WTC11 (cell line): ENCODE measurements at regions not wholly inside any gene's neighbourhood (a gene's known extent, or its start where the extent isn't known, plus 50 kb on each side); places are given as distances from the start of the nearest gene placed in this dataset.

Experiments
- AFF4 ChIP-seq: sonication (generic); formaldehyde crosslinking; IDR thresholded peaks from 2 replicates; pipeline ENCODE4 v1.8.1; 2023; ENCODE audit warnings: mild to moderate bottlenecking, missing genetic modification reagents, borderline replicate concordance
- ATF3 ChIP-seq: sonication (generic); formaldehyde crosslinking; conservative IDR thresholded peaks from 2 replicates; pipeline ENCODE4 v1.8.1; 2022; ENCODE audit warnings: mild to moderate bottlenecking, missing genetic modification reagents
- CTCF ChIP-seq: fragments of 200-600 bp; IDR thresholded peaks from 2 replicates; pipeline ENCODE4 v1.8.0; 2022; ENCODE audit warnings: antibody characterized with exemption
- HMGXB4 ChIP-seq: sonication (generic); formaldehyde crosslinking; IDR thresholded peaks from 2 replicates; pipeline ENCODE4 v1.8.1; 2023; ENCODE audit warnings: mild to moderate bottlenecking, moderate library complexity, missing genetic modification reagents
- IRF2 ChIP-seq: sonication (generic); formaldehyde crosslinking; IDR thresholded peaks from 2 replicates; pipeline ENCODE4 v1.8.0; 2022; ENCODE audit warnings: low read depth, missing genetic modification reagents, borderline replicate concordance
- MAX ChIP-seq: sonication (generic); formaldehyde crosslinking; IDR thresholded peaks from 2 replicates; pipeline ENCODE4 v1.8.0; 2022; ENCODE audit warnings: mild to moderate bottlenecking, missing genetic modification reagents
- TEAD4 ChIP-seq: sonication (generic); formaldehyde crosslinking; IDR thresholded peaks from 2 replicates; pipeline ENCODE4 v1.8.0; 2022; ENCODE audit warnings: mild to moderate bottlenecking, missing genetic modification reagents
- USF1 ChIP-seq: sonication (generic); formaldehyde crosslinking; IDR thresholded peaks from 2 replicates; pipeline ENCODE4 v1.8.0; 2022; ENCODE audit warnings: mild to moderate bottlenecking, missing genetic modification reagents
- USF2 ChIP-seq: sonication (generic); formaldehyde crosslinking; IDR thresholded peaks from 2 replicates; pipeline ENCODE4 v1.8.1; 2023; ENCODE audit warnings: mild to moderate bottlenecking, missing genetic modification reagents, moderate library complexity
- ZNF416 ChIP-seq: fragments of 250-450 bp; sonication (Bioruptor Pico); IDR thresholded peaks from 2 replicates; pipeline ENCODE4 v1.9.0; 2021; ENCODE audit warnings: mild to moderate bottlenecking, inconsistent platforms

GRCh38 chr9:14479163-14479560 lies 165.2 kb upstream of the NFIB start:
- TF ChIP-seq AFF4 (CRISPR knock-in tag) = no peak
- no peak for TF ChIP-seq ATF3 (CRISPR knock-in tag)
- TF ChIP-seq IRF2 (CRISPR knock-in tag) = no peak
- TF ChIP-seq TEAD4 (CRISPR knock-in tag) = no peak
- TF ChIP-seq CTCF = no peak
- TF ChIP-seq USF1 (CRISPR knock-in tag) = no peak
- TF ChIP-seq USF2 = no peak
- no peak for TF ChIP-seq HMGXB4
- TF ChIP-seq MAX = no peak
- no peak for TF ChIP-seq ZNF416 (CRISPR knock-in tag)
